NOMO-1 treated with DMSO at 0.1 percent for 48 hours (cell line): ENCODE measurements at regions not wholly inside any gene's neighbourhood (a gene's known extent, or its start where the extent isn't known, plus 50 kb on each side); places are given as distances from the start of the nearest gene placed in this dataset.
A peak's percentile ranks its signal among the peaks of the same experiment; 100 is the strongest.
"Not testable (repeated sequence)": the region's sequence is repeated elsewhere in the genome, so short reads cannot be mapped to it uniquely, and the experiment has no call there.

Source experiments
- DNase-seq: peaks from one replicate; lab custom pipeline; 2025; ENCODE audit not compliant: unreplicated experiment; lab: John Stamatoyannopoulos, UW

DNA sequence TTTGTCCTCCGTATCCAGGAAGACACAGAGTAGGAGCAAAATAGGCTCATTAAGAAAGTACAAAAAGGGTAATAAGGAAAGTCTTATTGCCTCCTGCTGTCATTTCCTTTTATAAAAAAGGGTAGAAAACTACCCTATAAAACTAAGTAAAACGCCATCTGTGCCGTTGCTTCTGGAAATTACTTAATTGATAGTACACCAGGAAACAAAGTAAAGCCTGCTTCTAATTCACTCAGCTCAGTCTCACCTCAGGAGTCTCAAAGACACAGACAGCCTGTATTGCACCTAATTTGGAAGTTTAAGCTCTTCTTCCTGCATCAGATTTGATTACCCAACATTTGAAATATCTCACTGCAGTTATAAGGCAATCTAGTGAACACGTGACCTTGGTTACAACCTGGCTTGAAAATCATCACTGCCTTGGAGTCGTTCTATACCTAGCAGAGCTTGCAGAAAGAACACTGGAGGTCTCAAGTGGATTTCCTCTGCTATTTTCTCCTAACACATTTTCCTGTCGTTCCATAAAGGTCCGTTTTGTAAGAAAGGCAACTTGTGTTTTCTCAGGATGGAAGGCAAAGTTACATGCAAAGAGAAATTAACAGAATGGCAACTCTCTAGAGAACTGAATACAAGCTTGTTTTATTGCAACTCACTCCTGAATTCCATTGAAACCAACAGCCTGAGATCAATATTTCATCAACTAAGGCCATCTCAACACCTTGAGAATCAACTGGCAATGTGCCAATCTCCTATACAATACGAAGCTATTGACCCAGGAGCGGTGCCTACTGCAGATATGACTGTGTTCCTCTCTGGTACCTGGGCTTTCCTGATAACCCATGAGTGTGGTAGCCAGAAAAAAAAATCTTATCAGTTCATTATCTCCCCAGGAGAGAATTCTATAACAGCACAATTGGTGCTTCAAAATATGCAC lies 203.3 kb upstream of the LMCD1 start:
- no peak for DNase-seq

DNA sequence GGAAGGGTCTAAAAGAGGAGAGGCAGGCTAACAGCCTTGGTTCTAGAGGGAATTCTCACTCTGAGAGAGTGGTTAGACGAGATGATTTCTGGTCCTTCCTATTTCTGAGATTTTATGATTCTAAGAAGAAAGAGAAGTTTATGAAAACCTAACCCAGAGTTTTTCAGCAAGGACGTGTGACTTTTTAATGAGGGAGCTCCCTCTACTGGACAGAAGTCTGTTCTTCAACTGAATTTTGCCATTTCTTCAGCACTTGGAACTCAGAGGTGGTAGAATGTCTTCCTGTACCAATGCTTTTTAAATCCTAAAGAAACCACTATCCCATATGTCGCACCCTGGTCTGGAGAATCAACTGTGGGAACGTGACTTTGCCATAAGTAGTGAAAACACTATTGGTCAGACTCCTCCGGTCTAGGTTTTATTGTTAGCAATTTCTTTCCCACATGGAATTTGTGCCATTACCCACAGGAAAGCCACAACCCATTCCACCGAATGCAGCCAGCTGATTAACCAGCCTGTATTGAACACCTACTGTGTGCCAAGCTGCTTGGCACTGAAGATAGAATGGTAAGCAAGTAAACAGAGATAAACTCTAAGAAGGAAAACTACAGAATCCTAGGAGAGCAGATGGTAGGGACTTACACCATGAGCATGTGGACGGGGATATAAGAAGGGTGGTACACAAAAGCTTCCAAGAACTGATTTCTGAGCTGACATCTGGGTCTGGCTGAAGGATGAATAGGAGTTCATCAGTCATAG lies 199.5 kb upstream of the LMCD1 start:
- DNase-seq: peak; percentile 53

GRCh38 chr3:8303466-8303865 lies 198.2 kb upstream of the LMCD1 start:
- no peak for DNase-seq

DNA sequence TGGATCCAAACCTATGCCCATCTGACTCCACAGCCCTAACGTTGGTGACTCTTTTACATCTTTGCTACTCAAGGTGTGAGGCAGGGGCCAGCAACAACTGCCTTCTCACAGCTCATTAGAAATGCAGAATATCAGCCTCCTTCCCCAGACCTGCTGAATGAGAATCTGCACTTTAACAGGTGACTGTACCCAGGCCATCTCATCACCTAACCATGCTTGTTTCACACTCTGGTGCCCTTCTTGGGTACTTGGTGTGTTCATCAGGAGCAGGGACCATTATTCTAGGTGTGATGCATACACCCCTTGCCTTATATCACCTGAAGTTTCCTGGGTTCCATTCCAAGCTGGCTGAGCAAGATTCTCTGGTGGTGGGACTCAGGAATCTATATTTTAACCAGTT lies 196.3 kb upstream of the LMCD1 start:
- DNase-seq: no peak

- no peak for DNase-seq
Measured at GRCh38 chr3:8307545-8308110, 194.0 kb upstream of the LMCD1 start.

GRCh38 chr3:8311321-8311720 lies 190.3 kb upstream of the LMCD1 start:
- DNase-seq: no peak

GRCh38 chr3:8312685-8313084 lies 188.9 kb upstream of the LMCD1 start:
- no peak for DNase-seq

- DNase-seq: no peak
Measured at GRCh38 chr3:8313560-8314267, 187.9 kb upstream of the LMCD1 start.

- not testable (repeated sequence) for DNase-seq
Measured at GRCh38 chr3:8315526-8315925, 186.1 kb upstream of the LMCD1 start.

DNA sequence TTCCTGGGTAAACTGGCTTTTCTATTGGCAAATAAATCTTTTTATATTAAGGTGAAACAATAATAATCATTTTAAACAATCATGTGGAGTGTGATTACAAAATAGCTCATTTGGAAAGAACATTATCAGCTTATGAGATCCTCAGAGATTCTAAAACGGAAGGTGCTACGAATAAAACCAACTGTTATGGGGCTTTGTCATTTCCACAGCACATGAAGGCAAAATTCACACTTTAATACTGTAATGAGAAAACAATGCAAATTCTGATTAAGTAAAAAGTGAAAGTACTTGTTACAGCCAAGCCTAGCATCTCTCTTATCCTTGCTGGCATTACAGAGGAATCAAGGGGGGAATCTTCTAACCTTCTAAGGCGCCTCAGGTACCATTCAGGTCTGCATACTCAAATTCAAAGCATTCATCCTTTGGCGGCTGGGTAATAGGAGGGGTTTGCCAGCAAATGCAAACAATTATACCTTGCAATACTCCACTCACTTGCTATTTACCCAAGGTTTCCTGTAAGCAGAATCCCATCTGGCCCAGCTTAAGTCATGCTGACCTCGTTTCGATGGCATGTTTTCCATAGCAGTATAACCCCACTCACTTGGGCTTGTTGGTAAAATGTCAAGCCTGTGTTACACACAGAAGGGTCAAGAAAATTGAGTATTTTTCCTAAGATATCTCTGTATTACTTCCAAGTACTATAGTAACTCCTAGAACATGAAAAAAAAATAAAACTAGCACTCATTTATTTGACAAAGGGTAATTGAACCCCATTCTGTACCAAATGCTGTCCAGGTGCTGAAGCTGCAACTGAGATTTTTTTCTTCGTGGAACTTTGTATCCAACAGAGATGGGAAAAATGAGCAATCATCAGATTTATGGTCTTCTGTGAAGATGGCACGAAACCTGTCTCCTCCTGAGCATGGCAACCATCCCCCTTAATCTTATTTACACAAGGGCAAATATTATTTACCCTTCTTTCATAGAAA lies 183.7 kb upstream of the LMCD1 start:
- DNase-seq: no peak

GRCh38 chr3:8319935-8320634 lies 181.5 kb upstream of the LMCD1 start:
- DNase-seq: no peak

- DNase-seq: no peak
Measured at GRCh38 chr3:8320711-8321458, 180.7 kb upstream of the LMCD1 start.

DNA sequence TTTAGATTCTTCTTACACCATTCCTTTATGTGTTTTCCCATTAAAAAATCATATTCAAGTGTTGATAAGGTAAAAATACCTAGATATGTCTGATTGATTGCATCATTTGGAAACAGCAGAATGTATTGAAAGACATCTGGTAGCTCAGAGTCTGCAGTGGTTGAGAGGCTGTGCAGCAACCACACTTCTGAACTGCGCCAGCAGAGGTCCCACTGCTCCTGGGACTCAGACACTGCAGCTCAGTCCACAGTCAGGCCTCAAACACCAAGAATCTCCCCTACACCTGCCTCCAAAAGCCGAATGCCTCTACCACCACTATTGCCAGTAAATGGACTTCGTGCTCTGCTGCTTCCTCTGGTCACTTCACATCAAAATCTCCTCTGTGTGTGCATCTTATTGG lies 176.9 kb upstream of the LMCD1 start:
- DNase-seq: no peak

GRCh38 chr3:8325306-8325705 lies 176.3 kb upstream of the LMCD1 start:
- DNase-seq: no peak

- not testable (repeated sequence) for DNase-seq
Measured at GRCh38 chr3:8325833-8326232, 175.8 kb upstream of the LMCD1 start.

DNA sequence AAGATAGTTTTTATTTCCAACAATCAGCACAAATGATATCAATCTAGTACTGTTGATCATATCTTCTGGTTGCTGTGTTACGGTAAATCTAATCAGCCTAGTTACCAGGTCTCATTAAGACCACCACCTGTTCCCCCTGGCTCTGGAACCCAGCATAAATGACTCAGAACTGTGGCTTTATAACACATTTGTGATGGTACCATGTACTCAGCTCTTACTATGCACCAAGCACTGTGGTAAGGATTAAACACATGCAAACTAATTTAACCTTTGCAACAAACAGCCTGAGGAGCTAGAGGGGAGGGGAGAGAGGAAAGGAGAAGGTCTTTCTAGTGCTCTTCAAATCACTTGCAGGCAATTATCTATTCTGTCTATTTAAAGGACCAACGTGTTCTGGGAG lies 173.9 kb upstream of the LMCD1 start:
- DNase-seq: no peak

- DNase-seq: no peak
Measured at GRCh38 chr3:8328967-8329366, 172.7 kb upstream of the LMCD1 start.

- DNase-seq: no peak
Measured at GRCh38 chr3:8329598-8329997, 172.0 kb upstream of the LMCD1 start.

GRCh38 chr3:8336456-8336855 lies 165.2 kb upstream of the LMCD1 start:
- DNase-seq: no peak
